ENCODE measurements at regions not wholly inside any gene's neighbourhood (a gene's known extent, or its start where the extent isn't known, plus 50 kb on each side); places are given as distances from the start of the nearest gene placed in this dataset.

- Mint-ChIP-seq H3K4me1 (peaks cover 5% of the 10 kb centered on the region), H3K9me3 (no peaks in the 10 kb centered on the region), H3K27ac (no peak overlapping the region), H3K27me3 (ENCODE audit: low read depth) (no peaks in the 10 kb centered on the region), H3K4me3 (no peak overlapping the region), H3K36me3 (no peaks in the 10 kb centered on the region)
- no peak for TF ChIP-seq CTCF (IDR thresholded peaks at IDR 0.05; ENCODE audit: unreplicated experiment)
- no peak for DNase-seq (ENCODE audit: low spot score in 2 of 2, unreplicated experiment in 2 of 2)
Measured at GRCh38 chr4:30264465-30264864, 455.7 kb upstream of the PCDH7 start.

- no peak overlapping the region for H3K27ac Mint-ChIP-seq
- no peaks in the 10 kb centered on the region for H3K9me3 Mint-ChIP-seq
- no peak overlapping the region for H3K4me3 Mint-ChIP-seq
- H3K36me3 Mint-ChIP-seq, result no peaks in the 10 kb centered on the region
- H3K27me3 Mint-ChIP-seq (ENCODE audit: low read depth), result no peaks in the 10 kb centered on the region
- TF ChIP-seq CTCF (IDR thresholded peaks at IDR 0.05; ENCODE audit: unreplicated experiment), result no peak
- peaks cover 5% of the 10 kb centered on the region for H3K4me1 Mint-ChIP-seq
- no peak for DNase-seq (ENCODE audit: low spot score in 2 of 2, unreplicated experiment in 2 of 2)
Measured at GRCh38 chr4:30265716-30266115, 454.5 kb upstream of the PCDH7 start.

GRCh38 chr4:30268370-30268769 is 451.8 kb upstream of the PCDH7 start:
- Mint-ChIP-seq H3K27me3 (ENCODE audit: low read depth) (no peaks in the 10 kb centered on the region), H3K27ac (no peak overlapping the region), H3K4me1 (peaks cover 5% of the 10 kb centered on the region), H3K4me3 (no peak overlapping the region), H3K9me3 (peaks cover 9% of the 10 kb centered on the region), H3K36me3 (no peaks in the 10 kb centered on the region)
- TF ChIP-seq CTCF (IDR thresholded peaks at IDR 0.05; ENCODE audit: unreplicated experiment), result no peak
- no peak for DNase-seq (ENCODE audit: low spot score in 2 of 2, unreplicated experiment in 2 of 2)

- Mint-ChIP-seq H3K9me3 (peaks cover 12% of the 10 kb centered on the region), H3K27me3 (ENCODE audit: low read depth) (no peaks in the 10 kb centered on the region), H3K36me3 (peaks cover 2% of the 10 kb centered on the region), H3K27ac (no peak overlapping the region), H3K4me3 (no peak overlapping the region), H3K4me1 (peaks cover 5% of the 10 kb centered on the region)
- no peak for TF ChIP-seq CTCF (IDR thresholded peaks at IDR 0.05; ENCODE audit: unreplicated experiment)
- DNase-seq (ENCODE audit: low spot score in 2 of 2, unreplicated experiment in 2 of 2), result no peak
Measured at GRCh38 chr4:30269850-30270249, 450.3 kb upstream of the PCDH7 start.

- H3K4me1 Mint-ChIP-seq, result peaks cover 14% of the 10 kb centered on the region
- peaks cover 4% of the 10 kb centered on the region for H3K9me3 Mint-ChIP-seq
- DNase-seq (ENCODE audit: low spot score in 2 of 2, unreplicated experiment in 2 of 2), result no peak
Measured at GRCh38 chr4:30281986-30282385, 438.2 kb upstream of the PCDH7 start.

More at GRCh38 chr4:30281986-30282385, 438.2 kb upstream of the PCDH7 start:
- no peak overlapping the region for H3K4me3 Mint-ChIP-seq
- no peaks in the 10 kb centered on the region for H3K36me3 Mint-ChIP-seq
- TF ChIP-seq CTCF (IDR thresholded peaks at IDR 0.05; ENCODE audit: unreplicated experiment), result no peak
- no peaks in the 10 kb centered on the region for H3K27me3 Mint-ChIP-seq (ENCODE audit: low read depth)
- H3K27ac Mint-ChIP-seq, result no peak overlapping the region

Measured in mesothelial cell of epicardium (in vitro differentiated cells).